ENCODE measurements at regions not wholly inside any gene's neighbourhood (a gene's known extent, or its start where the extent isn't known, plus 50 kb on each side); places are given as distances from the start of the nearest gene placed in this dataset.
"Not testable (repeated sequence)": the region's sequence is repeated elsewhere in the genome, so short reads cannot be mapped to it uniquely, and the experiment has no call there.

- DNase-seq (ENCODE audit: low read depth in 2 of 2), result peak in 1 of 2 donors; percentile 6
These were observed 845.2 kb upstream of the CDH18 start for GRCh38 chr5:20833081-20833627.

DNA sequence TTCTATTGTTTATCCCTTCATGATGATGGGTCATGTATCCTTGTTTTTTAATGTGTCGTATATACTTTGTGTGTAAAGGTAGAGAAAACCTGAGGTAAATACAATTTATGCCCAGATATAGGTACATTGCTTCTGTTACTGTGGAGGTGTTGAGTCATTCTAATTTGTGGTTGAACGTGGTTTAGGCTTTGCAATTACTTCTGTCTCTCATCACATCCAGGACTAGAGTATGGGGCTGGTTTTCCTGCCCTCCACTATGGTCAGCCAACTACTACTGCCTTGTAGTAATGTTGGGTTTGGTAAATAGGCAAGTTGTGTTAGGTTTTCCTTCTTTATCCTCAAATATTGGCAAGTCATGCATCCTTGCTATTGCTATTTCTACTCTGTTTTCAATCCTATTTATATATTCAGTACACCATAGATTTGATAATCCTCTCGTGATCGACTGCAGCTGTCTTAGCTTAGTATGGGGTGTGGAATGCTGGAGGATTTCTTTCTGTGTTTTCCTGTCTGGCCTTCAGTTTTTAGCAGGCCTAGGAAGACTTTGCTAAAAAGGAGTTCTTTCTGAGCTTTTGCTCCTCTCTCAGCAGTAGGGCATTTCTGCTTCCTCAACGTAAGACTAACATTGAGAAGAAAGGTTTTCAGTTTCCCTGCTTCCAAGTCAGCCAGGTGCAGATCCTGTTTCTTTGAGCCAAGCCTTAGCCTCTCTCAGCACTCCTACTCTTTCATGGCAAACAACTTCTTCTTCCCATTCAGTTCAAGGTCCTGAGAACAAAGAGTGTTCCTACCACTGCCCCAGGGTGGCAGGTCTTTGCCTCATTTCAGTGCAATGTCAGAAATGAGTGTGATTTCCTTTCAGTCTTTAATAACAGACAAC, 844.4 kb upstream of the CDH18 start:
- DNase-seq (ENCODE audit: low read depth in 2 of 2), result no peak

DNA sequence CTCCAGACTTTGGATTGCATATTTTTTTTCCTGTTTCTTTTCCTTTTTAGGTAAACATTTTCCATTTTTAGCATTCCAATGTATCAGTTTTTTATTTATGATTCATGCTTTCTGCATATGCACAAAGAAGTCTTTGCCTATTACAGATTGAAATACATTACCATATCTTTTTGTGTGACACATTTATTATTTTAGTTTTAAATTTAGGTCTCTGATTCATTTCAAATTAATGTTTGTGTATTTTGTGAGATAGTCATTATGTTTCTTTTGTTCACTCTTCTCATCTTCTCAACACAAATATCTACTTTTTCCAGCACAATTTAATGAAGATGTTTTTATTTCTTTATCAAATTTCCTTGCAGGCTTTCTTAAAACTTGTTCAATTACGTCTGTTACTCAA, 838.0 kb upstream of the CDH18 start:
- DNase-seq (ENCODE audit: low read depth in 2 of 2), result not testable (repeated sequence)

DNA sequence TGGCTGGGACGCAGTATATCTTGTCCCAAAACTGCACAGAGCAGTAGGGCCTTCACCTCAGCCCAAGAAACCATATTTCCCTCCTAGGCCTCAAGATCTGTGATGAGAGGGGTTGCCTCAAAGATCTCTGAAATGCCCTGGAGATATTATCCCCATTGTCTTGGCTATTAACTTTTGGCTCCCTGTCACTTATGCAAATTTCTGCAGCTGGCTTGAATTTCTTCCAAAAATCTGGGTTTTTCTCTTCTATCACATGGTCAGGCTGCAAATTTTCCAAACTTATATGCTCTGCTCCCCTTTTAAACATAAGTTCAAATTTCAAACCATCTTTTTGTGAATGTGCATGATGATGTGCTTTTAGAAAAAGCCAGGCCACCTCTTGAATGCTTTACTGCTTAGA, 809.2 kb upstream of the CDH18 start:
- DNase-seq (ENCODE audit: low read depth in 2 of 2), result not testable (repeated sequence)

GRCh38 chr5:20784755-20785154, 796.8 kb upstream of the CDH18 start:
- DNase-seq (ENCODE audit: low read depth in 2 of 2), result not testable (repeated sequence)

DNA sequence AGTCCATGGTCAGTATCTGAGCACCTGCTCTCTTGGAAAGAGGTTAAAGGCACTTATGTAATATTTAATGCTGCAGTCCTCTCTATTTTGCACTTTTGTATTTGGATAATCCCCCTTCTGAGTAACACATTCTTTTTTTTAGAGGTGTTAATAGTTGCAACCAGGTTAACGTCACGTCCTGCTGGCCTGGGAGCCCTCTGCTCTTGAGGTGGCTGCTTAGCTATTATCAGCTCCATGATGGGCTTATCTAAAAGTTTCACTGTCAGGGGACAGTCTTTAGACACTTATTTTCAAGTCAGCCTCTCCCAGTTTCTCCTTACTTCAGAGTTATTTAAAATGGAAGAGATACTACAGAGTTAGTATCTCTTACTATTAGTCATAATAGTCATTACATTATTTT, 795.5 kb upstream of the CDH18 start:
- not testable (repeated sequence) for DNase-seq (ENCODE audit: low read depth in 2 of 2)

DNA sequence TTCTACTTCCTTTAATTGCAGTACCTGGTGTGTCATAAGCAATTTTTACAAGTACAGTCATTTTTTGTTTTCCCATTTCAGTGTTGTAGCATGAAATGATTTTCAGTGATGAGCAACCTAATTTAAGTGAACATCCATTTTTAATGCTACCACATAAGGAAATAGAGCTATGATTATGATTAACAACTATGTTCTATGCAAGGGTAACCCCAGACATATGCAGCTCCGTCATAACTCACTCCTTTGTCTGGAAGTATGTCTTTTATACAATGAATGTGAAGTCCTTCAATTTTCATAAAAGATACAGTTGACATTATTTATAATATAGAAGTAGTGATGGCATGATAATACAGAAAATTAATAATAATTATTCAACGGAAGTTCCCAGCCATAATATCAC, 783.3 kb upstream of the CDH18 start:
- not testable (repeated sequence) for DNase-seq (ENCODE audit: low read depth in 2 of 2)

DNA sequence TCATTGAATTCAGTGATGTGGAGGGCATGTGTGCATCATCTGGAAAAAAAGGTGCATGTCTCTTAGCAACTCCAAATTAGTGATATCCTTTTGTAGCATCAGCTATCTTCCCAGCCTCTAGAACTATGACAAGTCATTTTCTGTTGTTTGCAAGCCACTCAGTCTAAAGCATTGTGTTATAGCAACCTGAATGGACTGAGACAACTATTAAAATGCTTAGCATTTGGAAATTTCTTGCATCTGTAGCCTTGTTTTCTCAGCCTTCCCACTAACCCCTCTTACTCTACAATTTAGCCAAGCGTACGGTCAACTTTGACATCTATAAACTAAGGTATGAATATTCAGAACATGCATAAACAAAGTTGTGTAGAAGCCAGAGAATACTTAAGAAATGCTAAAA, 777.1 kb upstream of the CDH18 start:
- DNase-seq (ENCODE audit: low read depth in 2 of 2), result not testable (repeated sequence)

- DNase-seq (ENCODE audit: low read depth in 2 of 2), result not testable (repeated sequence)
These were observed 771.5 kb upstream of the CDH18 start for GRCh38 chr5:20759459-20759858.

- DNase-seq (ENCODE audit: low read depth in 2 of 2), result not testable (repeated sequence)
These were observed 764.2 kb upstream of the CDH18 start for GRCh38 chr5:20752179-20752578.

GRCh38 chr5:20735715-20736114, 747.7 kb upstream of the CDH18 start:
- DNase-seq (ENCODE audit: low read depth in 2 of 2), result not testable (repeated sequence)

GRCh38 chr5:20732223-20732622, 744.2 kb upstream of the CDH18 start:
- DNase-seq (ENCODE audit: low read depth in 2 of 2), result not testable (repeated sequence)

DNA sequence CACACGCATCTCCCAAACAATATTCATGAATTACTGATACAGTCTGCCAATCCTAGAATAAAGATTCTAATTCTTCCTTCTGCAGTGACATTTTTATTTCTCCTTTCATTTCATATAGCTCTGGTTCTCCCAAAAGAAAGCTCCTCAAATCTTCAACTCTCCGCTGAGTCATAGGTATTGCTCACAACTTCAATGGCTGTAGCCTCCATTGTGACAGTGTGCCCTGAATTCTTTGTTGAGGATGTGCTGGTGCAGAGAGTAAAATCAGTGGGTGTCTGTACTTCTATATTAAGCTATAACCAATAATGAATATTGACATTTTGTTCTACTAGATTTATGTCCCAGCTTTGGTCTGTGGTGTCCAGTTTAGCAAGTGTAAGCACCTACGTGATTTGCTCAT, 733.3 kb upstream of the CDH18 start:
- DNase-seq (ENCODE audit: low read depth in 2 of 2), result not testable (repeated sequence)

- not testable (repeated sequence) for DNase-seq (ENCODE audit: low read depth in 2 of 2)
These were observed 723.6 kb upstream of the CDH18 start for GRCh38 chr5:20711520-20712155.

DNA sequence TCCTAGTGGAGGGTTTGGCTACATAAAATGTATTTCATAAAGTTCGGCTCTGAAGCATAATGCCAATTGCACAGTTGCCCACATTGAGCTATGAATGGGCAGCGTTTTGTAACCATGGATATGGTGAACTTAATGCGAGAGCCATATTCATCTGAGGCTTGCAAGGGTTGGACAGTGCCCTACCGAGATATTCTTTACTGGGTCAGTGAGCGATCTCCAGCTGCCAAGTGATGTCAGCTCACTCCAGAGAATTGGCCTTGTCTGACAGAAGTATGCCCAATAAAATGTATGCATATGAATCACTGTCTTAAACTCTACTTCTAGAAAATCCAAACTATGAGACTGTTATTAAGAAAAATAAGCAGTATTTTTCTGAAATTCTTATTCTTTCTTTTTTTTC, 719.6 kb upstream of the CDH18 start:
- not testable (repeated sequence) for DNase-seq (ENCODE audit: low read depth in 2 of 2)

GRCh38 chr5:20694121-20694520, 706.1 kb upstream of the CDH18 start:
- no peak for DNase-seq (ENCODE audit: low read depth in 2 of 2)

- DNase-seq (ENCODE audit: low read depth in 2 of 2), result no peak
These were observed 704.9 kb upstream of the CDH18 start for GRCh38 chr5:20692913-20693312.

DNA sequence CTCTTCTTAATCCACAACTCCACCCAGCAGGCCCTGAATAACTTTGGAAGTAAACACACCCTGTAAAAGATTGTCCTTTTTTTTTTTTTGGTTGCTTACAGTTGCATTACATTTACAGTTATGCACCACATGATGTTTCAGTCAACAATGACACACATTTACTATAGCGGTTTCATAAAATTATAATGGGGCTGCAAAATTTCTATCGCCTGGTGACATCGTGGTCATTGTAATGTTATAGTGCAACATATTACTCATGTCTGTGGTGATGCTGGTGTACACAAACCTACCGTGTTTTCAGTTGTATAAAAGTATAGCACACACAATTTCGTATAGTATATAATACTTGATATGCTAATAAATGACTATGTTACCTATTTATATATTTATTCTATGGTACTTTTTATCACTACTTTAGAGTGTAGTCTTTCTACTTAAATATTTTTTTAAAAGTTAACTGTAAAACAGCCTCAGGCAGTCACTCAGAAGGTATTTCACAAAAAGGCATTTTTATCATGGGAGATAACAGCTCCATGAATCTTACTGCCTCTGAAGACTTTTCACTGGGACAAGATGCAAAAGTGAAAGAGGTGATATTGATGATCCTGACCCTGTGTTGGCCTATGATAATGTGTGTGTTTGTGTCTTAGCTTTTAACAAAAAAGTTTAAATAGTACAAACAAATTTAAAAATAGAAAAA, 695.4 kb upstream of the CDH18 start:
- no peak for DNase-seq (ENCODE audit: low read depth in 2 of 2)

DNA sequence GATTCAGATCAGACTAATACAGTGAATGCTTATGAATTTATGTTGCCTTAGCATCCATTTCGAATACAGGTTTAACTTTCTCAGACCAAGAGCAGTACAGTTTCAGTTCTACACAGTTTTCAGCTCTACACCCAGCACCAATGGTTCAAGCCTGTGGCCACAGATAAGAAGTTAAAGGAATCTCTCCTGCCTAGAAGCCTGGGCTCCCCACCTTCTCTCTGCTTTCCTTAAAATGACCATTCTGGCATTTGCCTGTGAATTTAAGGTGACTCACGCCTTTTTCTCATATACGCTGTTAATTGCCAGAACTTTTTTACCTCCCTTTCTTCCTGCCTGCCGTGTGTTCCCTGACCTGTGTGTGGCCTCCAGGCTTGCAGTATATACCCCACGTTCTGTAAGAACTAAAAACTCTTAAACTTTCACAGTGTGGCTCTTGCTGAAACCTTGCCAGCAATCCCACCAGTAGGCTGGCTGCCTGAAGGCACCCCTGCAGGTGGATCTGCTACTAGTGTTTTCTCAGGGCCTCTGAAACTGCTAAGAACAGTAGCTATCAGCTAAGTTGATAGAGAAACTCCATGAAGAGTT, 692.8 kb upstream of the CDH18 start:
- no peak for DNase-seq (ENCODE audit: low read depth in 2 of 2)

- no peak for DNase-seq (ENCODE audit: low read depth in 2 of 2)
These were observed 690.9 kb upstream of the CDH18 start for GRCh38 chr5:20678814-20679298.

DNA sequence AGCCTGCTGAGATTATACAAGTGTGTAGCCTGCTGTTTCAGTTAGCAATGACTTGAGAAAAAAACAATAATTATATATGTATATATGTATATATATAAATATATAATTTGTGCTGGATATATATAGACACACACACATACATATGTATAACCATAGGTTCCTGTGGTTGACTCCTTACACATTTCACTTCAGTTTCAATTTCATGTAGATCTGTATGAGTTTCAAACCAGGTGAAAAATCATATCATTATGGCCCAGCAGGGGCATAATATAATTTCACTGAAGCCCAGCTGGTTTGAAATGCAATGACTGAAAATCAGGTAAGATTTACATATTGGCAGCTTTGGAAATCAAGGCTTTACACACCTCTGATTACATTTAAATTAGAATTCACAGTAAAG, 690.4 kb upstream of the CDH18 start:
- DNase-seq (ENCODE audit: low read depth in 2 of 2), result no peak
